Loucy (cell line): ENCODE measurements at regions not wholly inside any gene's neighbourhood (a gene's known extent, or its start where the extent isn't known, plus 50 kb on each side); places are given as distances from the start of the nearest gene placed in this dataset.

Experiments used
- H2AFZ ChIP-seq: fragments of 200-600 bp; sonication (generic); 2 replicates; pipeline ENCODE4 v1.6.0; 2016; ENCODE audit warnings: antibody characterized with exemption, mild to moderate bottlenecking, low read length, moderate library complexity
- H3F3A ChIP-seq: fragments of 200-600 bp; 2 replicates; pipeline ENCODE4 v1.6.0; 2016; ENCODE audit warnings: antibody characterized with exemption, low read depth, mild to moderate bottlenecking
- H3K27me3 ChIP-seq: fragments of 200-600 bp; sonication (generic); 2 replicates; pipeline ENCODE4 v1.6.1; 2014; ENCODE audit warnings: low read length, mild to moderate bottlenecking; ENCODE audit not compliant: insufficient read depth, poor library complexity, severe bottlenecking
- H3K36me3 ChIP-seq: fragments of 200-600 bp; sonication (generic); 2 replicates; pipeline ENCODE4 v1.6.1; 2016; ENCODE audit warnings: low read length; ENCODE audit not compliant: insufficient read depth
- H3K4me1 ChIP-seq: fragments of 200-600 bp; sonication (generic); 2 replicates; pipeline ENCODE4 v1.5.1; 2014; ENCODE audit warnings: low read length, mild to moderate bottlenecking; ENCODE audit not compliant: insufficient read depth, poor library complexity, severe bottlenecking
- H3K4me2 ChIP-seq: fragments of 200-600 bp; sonication (generic); 2 replicates; pipeline ENCODE4 v1.6.0; 2014; ENCODE audit warnings: antibody characterized with exemption, low read length, low read depth, mild to moderate bottlenecking; ENCODE audit not compliant: poor library complexity, severe bottlenecking
- H3K4me3 ChIP-seq: fragments of 200-600 bp; sonication (generic); 2 replicates; pipeline ENCODE4 v1.5.1; 2014; ENCODE audit warnings: low read length, mild to moderate bottlenecking, mixed read lengths; ENCODE audit not compliant: poor library complexity, severe bottlenecking
- H3K79me2 ChIP-seq: fragments of 200-600 bp; sonication (generic); 2 replicates; pipeline ENCODE4 v1.6.1; 2014; ENCODE audit warnings: low read length; ENCODE audit not compliant: insufficient read depth
- H3K9ac ChIP-seq: fragments of 200-600 bp; sonication (generic); 2 replicates; pipeline ENCODE4 v1.6.0; 2014; ENCODE audit warnings: mild to moderate bottlenecking, low read depth, low read length, moderate library complexity; ENCODE audit not compliant: poor library complexity, severe bottlenecking
- H3K9me2 ChIP-seq: fragments of 200-600 bp; sonication (generic); replicated peaks from 2 replicates; pipeline ENCODE4 v1.6.1; 2016; ENCODE audit warnings: low read depth, low read length, mixed read lengths
- H3K9me3 ChIP-seq: fragments of 200-600 bp; sonication (generic); 2 replicates; pipeline ENCODE4 v1.6.1; 2014; ENCODE audit warnings: mild to moderate bottlenecking, antibody characterized with exemption, low read length, low read depth; ENCODE audit not compliant: insufficient read depth
- H4K20me1 ChIP-seq: fragments of 200-600 bp; sonication (generic); 2 replicates; pipeline ENCODE4 v1.6.0; 2014; ENCODE audit warnings: antibody characterized with exemption, low read length, mild to moderate bottlenecking; ENCODE audit not compliant: insufficient read depth, poor library complexity, severe bottlenecking
- EZH2phosphoT487 ChIP-seq: fragments of 200-600 bp; IDR thresholded peaks from 2 replicates; pipeline ENCODE4 v1.6.1; 2018; ENCODE audit warnings: antibody characterized with exemption, mild to moderate bottlenecking, moderate library complexity, borderline replicate concordance
- TF ChIP-seq, protein P1 (sequence below): fragments of 200-600 bp; sonication (generic); conservative IDR thresholded peaks from 2 replicates; pipeline ENCODE4 v1.5.1; 2014; ENCODE audit warnings: mild to moderate bottlenecking, antibody characterized with exemption, low read length

DNA sequence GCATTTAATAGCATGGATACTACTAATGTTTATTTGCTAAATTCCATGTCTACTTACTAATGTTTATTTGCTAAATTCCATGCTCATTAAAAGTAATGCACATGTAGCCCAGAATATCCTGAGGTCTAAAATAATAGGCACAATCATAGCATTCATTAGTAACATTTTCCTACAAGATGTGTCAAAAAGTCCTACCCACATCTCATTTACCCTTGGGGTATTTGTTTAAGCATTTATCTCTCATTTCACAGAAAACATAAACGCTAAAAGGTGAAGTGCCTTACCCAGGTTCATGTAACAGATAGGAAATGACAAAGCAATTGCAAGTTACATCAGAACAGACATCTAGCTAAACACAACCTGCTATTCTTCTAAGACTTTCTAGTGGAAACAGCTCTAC is 457.1 kb downstream of the HACE1 start:
- no peak for TF ChIP-seq EZH2phosphoT487
- TF ChIP-seq, protein P1, sequence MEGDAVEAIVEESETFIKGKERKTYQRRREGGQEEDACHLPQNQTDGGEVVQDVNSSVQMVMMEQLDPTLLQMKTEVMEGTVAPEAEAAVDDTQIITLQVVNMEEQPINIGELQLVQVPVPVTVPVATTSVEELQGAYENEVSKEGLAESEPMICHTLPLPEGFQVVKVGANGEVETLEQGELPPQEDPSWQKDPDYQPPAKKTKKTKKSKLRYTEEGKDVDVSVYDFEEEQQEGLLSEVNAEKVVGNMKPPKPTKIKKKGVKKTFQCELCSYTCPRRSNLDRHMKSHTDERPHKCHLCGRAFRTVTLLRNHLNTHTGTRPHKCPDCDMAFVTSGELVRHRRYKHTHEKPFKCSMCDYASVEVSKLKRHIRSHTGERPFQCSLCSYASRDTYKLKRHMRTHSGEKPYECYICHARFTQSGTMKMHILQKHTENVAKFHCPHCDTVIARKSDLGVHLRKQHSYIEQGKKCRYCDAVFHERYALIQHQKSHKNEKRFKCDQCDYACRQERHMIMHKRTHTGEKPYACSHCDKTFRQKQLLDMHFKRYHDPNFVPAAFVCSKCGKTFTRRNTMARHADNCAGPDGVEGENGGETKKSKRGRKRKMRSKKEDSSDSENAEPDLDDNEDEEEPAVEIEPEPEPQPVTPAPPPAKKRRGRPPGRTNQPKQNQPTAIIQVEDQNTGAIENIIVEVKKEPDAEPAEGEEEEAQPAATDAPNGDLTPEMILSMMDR: no peak
- no peak overlapping the region for H2AFZ ChIP-seq
- no peaks in the 10 kb centered on the region for H3K27me3 ChIP-seq
- H3K9ac ChIP-seq: no peak overlapping the region
- H3K36me3 ChIP-seq: no peaks in the 10 kb centered on the region
- H3K4me2 ChIP-seq: no peak overlapping the region
- no peak overlapping the region for H3K4me3 ChIP-seq
- H3F3A ChIP-seq: no peaks in the 10 kb centered on the region
- no peaks in the 10 kb centered on the region for H3K9me2 ChIP-seq
- no peaks in the 10 kb centered on the region for H4K20me1 ChIP-seq
- no peaks in the 10 kb centered on the region for H3K9me3 ChIP-seq
- H3K4me1 ChIP-seq: no peaks in the 10 kb centered on the region
- no peaks in the 10 kb centered on the region for H3K79me2 ChIP-seq

DNA sequence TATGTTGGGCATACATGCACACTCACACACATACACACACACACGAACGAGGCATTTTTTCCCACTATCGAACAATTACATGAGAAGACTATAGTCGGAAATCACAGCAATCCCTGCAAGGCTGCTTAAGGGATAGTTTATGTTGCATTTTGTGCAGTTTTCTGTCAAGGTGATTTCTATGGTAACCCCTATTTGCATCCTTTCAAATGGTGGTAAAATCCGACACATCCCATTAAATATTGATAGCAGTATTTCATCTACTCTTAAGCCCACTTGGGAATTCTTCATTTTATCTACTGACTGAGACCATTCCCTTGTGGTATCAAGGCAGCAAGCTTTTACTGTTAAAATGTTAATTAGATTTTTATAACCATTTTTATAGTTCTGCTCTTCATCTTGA is 457.8 kb downstream of the HACE1 start:
- no peak overlapping the region for H3K4me3 ChIP-seq
- H3F3A ChIP-seq: no peaks in the 10 kb centered on the region
- no peaks in the 10 kb centered on the region for H3K36me3 ChIP-seq
- no peaks in the 10 kb centered on the region for H3K79me2 ChIP-seq
- no peak overlapping the region for H3K9ac ChIP-seq
- no peaks in the 10 kb centered on the region for H4K20me1 ChIP-seq
- TF ChIP-seq, protein P1: no peak
- TF ChIP-seq EZH2phosphoT487: no peak
- no peaks in the 10 kb centered on the region for H3K9me2 ChIP-seq
- no peak overlapping the region for H3K4me2 ChIP-seq
- no peaks in the 10 kb centered on the region for H3K27me3 ChIP-seq
- H2AFZ ChIP-seq: no peak overlapping the region
- no peaks in the 10 kb centered on the region for H3K4me1 ChIP-seq
- H3K9me3 ChIP-seq: no peaks in the 10 kb centered on the region

DNA sequence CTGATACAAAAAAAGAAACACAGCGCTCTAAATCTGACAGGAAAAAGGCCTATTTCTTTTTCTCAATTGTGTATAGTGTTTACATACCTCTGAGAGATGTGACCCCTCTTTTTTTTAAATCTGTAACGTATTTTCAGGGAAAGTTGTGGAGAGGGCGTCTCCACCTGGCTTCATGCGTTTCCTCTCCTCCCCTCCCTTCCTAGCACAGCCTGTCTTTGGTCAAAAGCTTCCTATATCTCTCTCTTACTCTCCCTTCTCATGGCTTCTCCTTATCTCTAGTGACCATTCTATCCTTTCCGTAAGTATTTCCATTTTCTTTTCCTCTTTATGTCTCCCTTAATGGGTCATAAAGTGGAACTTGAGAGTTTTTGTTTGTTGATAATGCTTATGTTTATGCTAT is 458.9 kb downstream of the HACE1 start:
- Histone ChIP-seq H3K27me3 (no peaks in the 10 kb centered on the region), H3K4me1 (no peaks in the 10 kb centered on the region), H3K4me2 (no peak overlapping the region), H2AFZ (no peak overlapping the region), H3K4me3 (no peak overlapping the region), H3K9me2 (no peaks in the 10 kb centered on the region), H3F3A (no peaks in the 10 kb centered on the region), H3K9me3 (no peaks in the 10 kb centered on the region), H3K9ac (no peak overlapping the region), H4K20me1 (no peaks in the 10 kb centered on the region), H3K79me2 (no peaks in the 10 kb centered on the region), H3K36me3 (no peaks in the 10 kb centered on the region)
- TF ChIP-seq, protein P1: no peak
- TF ChIP-seq EZH2phosphoT487: no peak
